Neural crest cell (in vitro differentiated cells): ENCODE measurements at regions not wholly inside any gene's neighbourhood (a gene's known extent, or its start where the extent isn't known, plus 50 kb on each side); places are given as distances from the start of the nearest gene placed in this dataset.
A peak's percentile ranks its signal among the peaks of the same experiment; 100 is the strongest.
"Not testable (repeated sequence)": the region's sequence is repeated elsewhere in the genome, so short reads cannot be mapped to it uniquely, and the experiment has no call there.

ENCODE experiments used
- DNase-seq: peaks from one replicate; pipeline ENCODE4 v3.0.0; 2021; ENCODE audit warnings: low read depth, mixed read lengths, low spot score
- H3K27ac Mint-ChIP-seq: one replicate; pipeline ENCODE4 v1.8.0; 2021; ENCODE audit warnings: mild to moderate bottlenecking, mixed read lengths; ENCODE audit not compliant: unreplicated experiment
- H3K27me3 Mint-ChIP-seq: 2 replicates; pipeline ENCODE4 v1.8.0; 2021; ENCODE audit warnings: low read depth, mild to moderate bottlenecking, mixed read lengths
- H3K36me3 Mint-ChIP-seq: 2 replicates; pipeline ENCODE4 v1.8.0; 2021; ENCODE audit warnings: low read depth, mild to moderate bottlenecking, mixed read lengths
- H3K4me1 Mint-ChIP-seq: 2 replicates; pipeline ENCODE4 v1.8.0; 2021; ENCODE audit warnings: mixed read lengths
- H3K4me3 Mint-ChIP-seq: one replicate; pipeline ENCODE4 v1.8.0; 2021; ENCODE audit warnings: mild to moderate bottlenecking, mixed read lengths
- H3K9me3 Mint-ChIP-seq: 2 replicates; pipeline ENCODE4 v1.8.0; 2021; ENCODE audit warnings: mixed read lengths
- TF ChIP-seq, protein P1 (sequence below): fragments of 200-600 bp; sonication (generic); conservative IDR thresholded peaks from 2 replicates; pipeline ENCODE4 v1.5.0; 2021; ENCODE audit warnings: antibody characterized with exemption, mild to moderate bottlenecking

DNA sequence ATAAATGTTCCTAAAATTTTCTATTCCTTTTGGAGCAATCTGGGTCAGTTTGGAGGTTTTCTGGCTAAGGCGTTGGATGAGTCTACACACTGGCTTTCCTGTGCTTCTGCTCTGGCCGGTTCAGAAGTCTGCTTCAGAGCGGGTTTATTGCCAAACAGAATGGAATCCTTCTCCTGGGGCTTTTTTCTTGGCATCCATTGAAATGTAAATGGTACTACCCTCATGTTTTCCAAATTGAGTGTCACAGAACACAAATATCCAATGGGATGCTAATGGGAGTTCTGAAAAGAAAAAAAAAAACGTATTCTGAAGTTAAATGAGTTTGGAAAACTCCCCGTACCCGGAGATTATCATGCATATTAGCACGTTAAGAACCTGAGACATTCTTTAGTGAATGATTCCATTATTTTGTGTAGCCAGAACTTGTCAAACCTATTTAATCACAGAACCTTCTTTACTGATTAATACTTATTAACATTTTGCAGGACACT is 930.3 kb downstream of the QKI start:
- H3K27me3 Mint-ChIP-seq = no peaks in the 10 kb centered on the region
- H3K27ac Mint-ChIP-seq = peak overlapping the region; percentile 64
- H3K4me3 Mint-ChIP-seq = peak overlapping the region; percentile 24
- no peak for DNase-seq
- peaks cover 2% of the 10 kb centered on the region for H3K36me3 Mint-ChIP-seq
- H3K4me1 Mint-ChIP-seq = peaks cover 50% of the 10 kb centered on the region
- TF ChIP-seq, protein P1, sequence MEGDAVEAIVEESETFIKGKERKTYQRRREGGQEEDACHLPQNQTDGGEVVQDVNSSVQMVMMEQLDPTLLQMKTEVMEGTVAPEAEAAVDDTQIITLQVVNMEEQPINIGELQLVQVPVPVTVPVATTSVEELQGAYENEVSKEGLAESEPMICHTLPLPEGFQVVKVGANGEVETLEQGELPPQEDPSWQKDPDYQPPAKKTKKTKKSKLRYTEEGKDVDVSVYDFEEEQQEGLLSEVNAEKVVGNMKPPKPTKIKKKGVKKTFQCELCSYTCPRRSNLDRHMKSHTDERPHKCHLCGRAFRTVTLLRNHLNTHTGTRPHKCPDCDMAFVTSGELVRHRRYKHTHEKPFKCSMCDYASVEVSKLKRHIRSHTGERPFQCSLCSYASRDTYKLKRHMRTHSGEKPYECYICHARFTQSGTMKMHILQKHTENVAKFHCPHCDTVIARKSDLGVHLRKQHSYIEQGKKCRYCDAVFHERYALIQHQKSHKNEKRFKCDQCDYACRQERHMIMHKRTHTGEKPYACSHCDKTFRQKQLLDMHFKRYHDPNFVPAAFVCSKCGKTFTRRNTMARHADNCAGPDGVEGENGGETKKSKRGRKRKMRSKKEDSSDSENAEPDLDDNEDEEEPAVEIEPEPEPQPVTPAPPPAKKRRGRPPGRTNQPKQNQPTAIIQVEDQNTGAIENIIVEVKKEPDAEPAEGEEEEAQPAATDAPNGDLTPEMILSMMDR = no peak
- H3K9me3 Mint-ChIP-seq = no peaks in the 10 kb centered on the region

DNA sequence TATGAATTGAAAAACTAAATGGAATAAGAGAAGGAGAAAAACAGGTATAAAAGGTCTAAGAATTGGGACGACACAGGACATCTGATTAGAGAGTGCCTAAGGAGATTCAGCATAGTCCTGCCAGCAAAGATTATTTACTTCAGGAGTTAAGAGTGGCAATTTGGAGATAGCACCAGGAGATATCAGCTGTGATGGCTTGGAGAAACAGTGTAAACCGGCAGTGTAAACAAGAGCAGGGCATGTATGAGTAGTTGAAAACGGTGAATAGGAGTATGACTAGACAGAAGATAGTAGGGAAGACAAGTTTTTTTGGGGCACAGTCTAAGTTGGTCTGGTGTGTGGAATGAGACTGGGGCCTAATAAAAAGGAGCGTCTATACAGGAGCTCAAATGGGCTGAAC is 924.9 kb downstream of the QKI start:
- DNase-seq, H3K27me3 Mint-ChIP-seq, H3K27ac Mint-ChIP-seq, H3K9me3 Mint-ChIP-seq, H3K4me3 Mint-ChIP-seq, H3K36me3 Mint-ChIP-seq: not testable (repeated sequence)
- H3K4me1 Mint-ChIP-seq = peaks cover 15% of the 10 kb centered on the region

DNA sequence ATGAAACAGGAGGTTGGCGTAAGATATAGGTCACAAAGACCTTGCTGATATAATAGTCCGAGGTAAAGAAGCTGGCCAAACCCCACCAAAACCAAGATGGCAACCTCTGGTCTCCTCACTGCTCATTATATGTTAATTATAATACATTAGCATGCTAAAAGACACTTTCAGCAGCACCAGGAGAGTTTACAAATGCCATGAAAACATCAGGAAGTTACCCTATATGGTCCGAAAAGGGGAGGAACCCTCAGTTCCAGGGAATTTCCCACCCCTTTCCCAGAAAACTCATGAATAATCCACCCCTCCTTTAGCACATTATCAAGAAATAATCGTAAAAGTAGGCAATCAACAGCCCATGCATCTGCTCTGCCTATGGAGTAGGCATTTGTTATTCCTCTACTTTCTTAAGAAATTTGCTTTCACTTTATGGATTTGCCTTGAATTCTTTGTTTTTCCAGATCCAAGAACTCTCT is 923.4 kb downstream of the QKI start:
- H3K9me3 Mint-ChIP-seq = peaks cover 3% of the 10 kb centered on the region
- H3K27me3 Mint-ChIP-seq = no peaks in the 10 kb centered on the region
- TF ChIP-seq, protein P1 = no peak
- DNase-seq = no peak
- H3K27ac Mint-ChIP-seq = peak overlapping the region; percentile 74
- H3K4me1 Mint-ChIP-seq = peaks cover 7% of the 10 kb centered on the region
- H3K36me3 Mint-ChIP-seq = peaks cover 6% of the 10 kb centered on the region
- H3K4me3 Mint-ChIP-seq = no peak overlapping the region

DNA sequence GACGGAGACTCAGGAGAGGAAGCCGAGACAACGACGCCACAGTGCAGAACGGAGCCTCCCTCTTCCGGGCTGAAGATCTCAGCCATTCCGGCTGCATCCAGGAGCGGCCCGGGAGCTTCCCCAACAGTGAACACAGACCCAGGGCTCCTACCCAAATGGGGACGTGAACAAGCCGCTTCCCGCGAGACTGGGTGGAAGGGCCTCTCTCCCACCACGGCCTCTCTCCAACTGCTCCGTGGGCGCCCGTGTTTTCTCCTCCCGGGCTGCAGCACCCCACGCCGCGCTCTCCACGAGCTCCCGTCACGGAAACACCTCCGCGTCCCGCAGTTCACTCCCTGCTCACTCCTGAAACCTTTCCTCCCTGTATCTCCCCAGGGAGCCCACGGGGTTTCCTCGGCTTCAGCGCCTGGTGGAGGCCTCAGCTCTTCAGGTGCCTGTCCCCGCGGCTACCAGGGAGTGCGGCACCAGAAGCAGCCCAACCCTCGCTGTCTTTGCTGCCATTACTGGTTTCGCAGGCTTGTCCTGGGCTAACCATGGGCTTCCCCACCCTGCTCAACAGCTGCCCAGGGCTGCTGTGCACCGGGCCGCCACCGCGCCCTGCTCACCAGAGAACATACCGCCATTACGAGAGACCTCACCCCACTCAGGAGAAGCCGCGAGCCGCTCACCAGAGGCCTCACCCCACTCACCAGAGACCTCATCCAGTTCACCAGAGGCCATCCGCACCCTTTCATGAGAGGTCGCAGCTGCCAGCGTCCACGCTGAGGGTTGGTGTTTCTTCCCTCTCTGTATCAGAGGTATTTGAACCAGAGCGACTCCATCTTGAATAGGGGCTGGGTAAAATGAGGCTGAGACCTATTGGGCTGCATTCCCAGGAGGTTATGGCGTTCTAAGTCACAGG is 922.8 kb downstream of the QKI start:
- no peaks in the 10 kb centered on the region for H3K27me3 Mint-ChIP-seq
- peaks cover 4% of the 10 kb centered on the region for H3K36me3 Mint-ChIP-seq
- peak overlapping the region; percentile 74 for H3K27ac Mint-ChIP-seq
- no peak overlapping the region for H3K4me3 Mint-ChIP-seq
- peaks cover 3% of the 10 kb centered on the region for H3K9me3 Mint-ChIP-seq
- DNase-seq = no peak
- TF ChIP-seq, protein P1 = no peak
- H3K4me1 Mint-ChIP-seq = no peaks in the 10 kb centered on the region

DNA sequence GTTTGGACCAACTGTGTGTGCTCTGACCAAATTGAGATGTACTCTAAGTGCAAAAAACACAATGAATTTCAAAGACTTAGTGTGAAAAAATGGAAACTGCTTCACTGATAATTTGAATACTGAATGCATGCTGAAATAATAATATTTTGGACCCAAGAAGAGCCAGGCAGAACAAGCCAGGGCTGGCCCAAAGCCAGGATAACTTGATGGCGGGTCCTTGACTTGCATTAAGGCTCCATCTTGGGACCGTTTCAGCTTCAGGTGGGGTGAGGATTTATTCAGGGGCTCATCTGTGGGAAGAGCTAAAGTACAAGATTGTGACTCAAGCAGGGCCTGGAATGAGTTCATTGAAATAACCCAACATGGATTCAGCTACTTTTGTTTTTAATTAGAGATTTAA is 921.9 kb downstream of the QKI start:
- TF ChIP-seq, protein P1 = no peak
- H3K4me3 Mint-ChIP-seq = no peak overlapping the region
- peaks cover 3% of the 10 kb centered on the region for H3K9me3 Mint-ChIP-seq

DNA sequence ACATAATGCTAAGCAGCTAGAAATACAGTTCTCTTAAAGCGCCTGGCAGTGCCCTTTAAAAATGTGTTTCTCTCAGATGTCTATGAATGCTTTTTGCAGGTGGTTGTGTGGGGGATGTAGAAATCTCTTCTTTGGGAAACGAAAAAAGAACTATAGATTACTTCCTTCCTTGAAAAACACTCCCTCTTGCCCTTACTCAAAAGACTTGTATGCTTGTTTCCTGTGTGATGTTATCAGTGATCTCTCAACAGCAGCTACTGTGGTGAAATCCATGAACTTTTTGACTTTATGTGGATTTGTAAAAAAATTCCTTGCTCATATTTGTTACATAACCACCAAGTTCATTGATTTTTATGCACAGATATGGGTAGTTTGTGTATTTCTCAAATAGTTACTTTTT is 916.5 kb downstream of the QKI start:
- no peaks in the 10 kb centered on the region for H3K27me3 Mint-ChIP-seq
- H3K4me3 Mint-ChIP-seq = no peak overlapping the region

More for the DNA sequence above, 921.9 kb downstream of the QKI start:
- no peak overlapping the region for H3K27ac Mint-ChIP-seq
- DNase-seq = no peak
- no peaks in the 10 kb centered on the region for H3K27me3 Mint-ChIP-seq
- H3K36me3 Mint-ChIP-seq = peaks cover 4% of the 10 kb centered on the region
- H3K4me1 Mint-ChIP-seq = peaks cover 5% of the 10 kb centered on the region

More for the DNA sequence above, 916.5 kb downstream of the QKI start:
- no peak for DNase-seq
- TF ChIP-seq, protein P1 = no peak
- Mint-ChIP-seq H3K36me3 (no peaks in the 10 kb centered on the region), H3K4me1 (peaks cover 42% of the 10 kb centered on the region), H3K9me3 (peaks cover 2% of the 10 kb centered on the region), H3K27ac (no peak overlapping the region)
